C4-2B (cell line): ENCODE measurements at regions not wholly inside any gene's neighbourhood (a gene's known extent, or its start where the extent isn't known, plus 50 kb on each side); places are given as distances from the start of the nearest gene placed in this dataset.

Experiments used
- CTCF ChIP-seq: fragments of 450-650 bp; conservative IDR thresholded peaks from 2 replicates; pipeline ENCODE4 v1.5.1; 2017; ENCODE audit warnings: mild to moderate bottlenecking
- ZFX ChIP-seq: fragments of 450-650 bp; IDR thresholded peaks from 2 replicates; pipeline ENCODE4 v1.6.1; 2017

- no peak for TF ChIP-seq ZFX
- TF ChIP-seq CTCF = no peak
Measured at GRCh38 chr4:149164282-149164681, 651.4 kb downstream of the IQCM start.
